ENCODE measurements at regions not wholly inside any gene's neighbourhood (a gene's known extent, or its start where the extent isn't known, plus 50 kb on each side); places are given as distances from the start of the nearest gene placed in this dataset.

DNA sequence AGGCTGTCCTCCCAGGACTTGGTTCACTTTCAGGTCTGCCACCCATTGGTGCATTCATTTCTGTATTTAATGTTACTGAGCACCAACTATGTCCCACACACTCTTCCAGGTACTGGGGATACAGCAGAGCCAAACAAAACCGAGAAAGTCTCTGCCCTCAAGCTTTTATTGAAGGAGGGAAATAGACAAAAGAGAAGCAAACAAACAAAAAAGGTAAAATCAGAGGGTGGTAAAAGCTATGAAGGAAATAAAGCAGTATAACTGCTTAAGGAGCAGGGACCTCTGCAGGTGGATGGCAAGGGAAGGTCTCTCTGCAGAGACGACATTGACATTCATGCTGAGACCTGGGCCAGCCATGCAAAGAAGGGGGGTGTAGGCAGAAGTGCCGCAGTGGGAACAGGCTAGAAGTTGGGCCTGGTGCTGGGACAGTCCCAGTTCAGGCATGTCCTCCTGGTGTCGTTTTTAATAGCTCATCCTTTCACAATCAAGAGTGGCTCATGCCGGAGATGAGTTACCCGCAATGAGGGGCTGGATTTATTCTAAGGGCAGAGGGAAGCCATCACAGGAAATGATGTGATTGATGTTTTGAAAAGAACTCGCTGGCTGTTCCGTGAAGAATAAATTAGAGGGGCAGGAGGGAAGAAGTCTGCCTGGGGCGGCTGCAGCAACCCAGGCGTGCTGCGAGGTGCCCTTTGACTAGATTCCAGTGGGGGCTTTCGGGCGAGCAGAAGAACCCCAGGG is 72.8 kb downstream of the IRF2BPL start:
- FAIRE-seq (no peak), DNase-seq (ENCODE audit: insufficient read length, low spot score) (no peak)
- no peak for TF ChIP-seq POLR2A (IDR thresholded peaks at IDR 0.05; ENCODE audit: low read depth, low read length)

DNA sequence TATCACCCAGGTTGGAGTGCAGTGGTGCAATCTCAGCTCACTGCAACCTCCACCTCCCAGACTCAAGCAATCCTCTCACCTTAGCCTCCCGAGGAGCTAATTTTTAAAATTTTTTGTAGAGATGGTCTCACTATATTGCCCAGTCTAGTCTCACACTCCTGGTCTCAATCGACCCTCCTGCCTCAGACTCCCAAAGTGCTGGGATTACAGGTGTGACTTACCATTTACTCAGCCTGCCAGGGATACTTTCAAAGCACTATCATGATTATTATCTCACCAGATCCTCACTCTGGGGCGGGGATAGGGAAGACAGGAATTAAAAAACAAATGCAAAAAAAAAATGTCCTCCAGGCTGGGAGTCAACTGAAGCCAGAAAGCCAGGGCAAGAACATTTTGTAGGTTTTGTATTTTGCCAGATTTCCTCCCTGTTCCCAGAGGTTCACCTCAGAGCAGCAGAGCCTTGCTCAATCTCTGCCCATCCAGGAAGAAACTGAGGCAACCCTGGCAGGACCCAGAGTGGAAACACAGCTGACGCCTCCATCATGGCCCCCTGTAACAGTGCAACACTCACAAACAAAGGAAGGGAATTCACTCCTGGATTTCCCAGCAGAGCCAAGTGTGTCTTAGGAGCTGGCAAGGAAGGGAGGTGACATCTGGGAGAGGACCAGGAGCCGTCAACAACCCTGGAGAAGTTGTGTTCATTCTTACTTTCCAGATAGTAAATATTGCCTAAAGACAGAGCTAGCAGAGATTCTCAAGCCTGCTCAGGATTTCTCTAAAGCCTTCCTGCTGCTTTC is 73.9 kb downstream of the IRF2BPL start:
- FAIRE-seq (no peak), DNase-seq (ENCODE audit: insufficient read length, low spot score) (no peak)
- no peak for TF ChIP-seq POLR2A (IDR thresholded peaks at IDR 0.05; ENCODE audit: low read depth, low read length)

DNA sequence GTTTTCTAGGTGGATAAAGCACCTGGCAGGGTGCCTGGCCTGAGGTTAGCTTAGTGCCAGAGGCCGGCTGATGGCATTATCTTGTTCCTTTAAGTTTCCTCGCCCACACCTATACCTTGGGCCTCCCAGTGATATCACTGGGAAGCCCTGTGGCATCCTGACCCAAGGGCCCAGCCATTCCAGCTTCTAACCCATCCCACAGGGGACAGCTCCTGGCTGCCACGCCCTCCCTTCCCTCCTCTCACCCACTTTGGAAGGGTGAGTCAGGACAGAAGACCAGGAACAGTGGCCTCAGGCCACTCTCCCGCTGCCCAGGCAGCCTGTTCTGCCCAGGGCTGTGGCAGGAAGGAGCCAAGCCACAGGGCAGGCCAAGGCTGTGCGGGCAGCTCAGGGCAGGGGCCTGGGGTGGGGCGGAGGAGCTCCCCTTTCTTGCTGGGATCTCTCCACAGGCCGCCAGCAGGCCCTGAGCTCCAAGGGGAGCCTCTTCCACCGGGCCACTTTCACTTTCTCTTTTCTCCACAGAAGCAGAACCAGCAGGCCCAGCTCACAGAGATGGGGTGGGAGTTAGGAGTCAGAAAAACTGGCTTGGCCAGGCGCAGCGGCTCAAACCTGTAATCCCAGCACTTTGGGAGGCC is 75.1 kb downstream of the IRF2BPL start:
- DNase-seq (ENCODE audit: insufficient read length, low spot score), result peak; percentile 78
- TF ChIP-seq POLR2A (IDR thresholded peaks at IDR 0.05; ENCODE audit: low read depth, low read length), result peak; percentile 65
- FAIRE-seq, result peak; percentile 76

DNA sequence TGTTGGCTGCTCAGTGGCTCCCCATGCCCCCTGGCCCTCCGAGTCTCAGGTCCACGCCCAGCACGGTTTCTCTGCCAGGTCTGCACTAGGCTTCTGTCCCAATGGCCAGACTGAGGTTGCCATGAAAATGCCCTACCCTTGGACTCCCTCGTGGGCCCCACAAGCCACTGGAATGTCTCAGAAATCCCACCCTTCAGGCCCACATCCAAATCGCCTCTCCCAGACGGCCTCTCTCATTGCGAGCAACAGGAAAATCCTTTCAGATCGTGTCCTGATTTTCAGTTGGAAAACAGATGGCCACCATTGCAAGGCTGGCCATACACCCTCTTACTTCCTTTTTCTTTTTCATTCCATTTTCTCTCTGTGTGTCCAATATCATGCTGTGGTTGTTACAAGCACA is 77.3 kb downstream of the IRF2BPL start:
- FAIRE-seq, result no peak
- DNase-seq (ENCODE audit: insufficient read length, low spot score), result no peak
- no peak for TF ChIP-seq POLR2A (IDR thresholded peaks at IDR 0.05; ENCODE audit: low read depth, low read length)

DNA sequence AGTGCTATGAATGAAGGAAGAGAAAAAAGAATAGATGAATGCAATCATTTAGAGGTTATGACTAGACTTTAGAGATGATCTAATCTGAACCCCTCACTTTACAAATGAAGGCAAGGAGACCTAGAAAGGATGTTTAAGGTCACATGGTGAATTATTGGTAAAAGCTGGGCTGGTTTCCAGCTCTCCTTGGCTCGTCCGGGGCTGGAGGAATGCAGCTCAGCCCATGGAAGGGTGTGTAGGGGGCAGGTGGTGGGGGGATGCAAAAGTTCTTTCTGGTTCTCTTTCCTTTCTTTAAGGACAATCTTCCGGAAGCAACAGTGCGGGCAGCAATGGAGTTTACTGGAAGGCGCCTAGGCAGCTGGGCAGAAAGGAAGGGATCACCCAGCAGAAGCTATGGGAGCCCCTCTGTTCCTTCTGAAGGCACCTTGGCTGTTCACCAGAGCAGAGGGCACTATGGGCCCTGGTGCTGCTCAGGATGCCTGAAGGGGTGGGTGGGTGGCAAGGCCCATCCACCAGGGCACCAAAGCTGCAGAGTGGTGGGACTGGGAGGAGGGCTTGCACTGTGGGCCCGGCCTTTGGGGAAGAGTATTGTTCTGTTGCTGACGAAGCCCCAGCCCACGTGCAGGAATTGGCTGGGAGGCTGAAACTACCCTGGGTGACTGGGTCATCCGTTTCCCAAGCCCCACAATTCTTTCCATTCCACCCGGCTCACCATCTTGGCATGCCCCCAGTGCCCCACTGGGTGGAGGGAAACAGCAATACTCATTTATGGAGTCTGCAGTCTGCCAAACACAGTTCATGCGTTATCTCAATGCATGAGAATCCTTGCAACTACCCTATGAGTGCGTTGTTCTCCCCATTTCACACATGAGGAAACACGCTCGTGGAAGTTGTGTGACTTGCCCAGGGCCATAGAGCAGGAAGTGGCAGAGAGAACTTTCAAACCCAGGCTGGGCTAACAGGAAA is 78.2 kb downstream of the IRF2BPL start:
- no peak for TF ChIP-seq POLR2A (IDR thresholded peaks at IDR 0.05; ENCODE audit: low read depth, low read length)
- FAIRE-seq, result no peak

DNA sequence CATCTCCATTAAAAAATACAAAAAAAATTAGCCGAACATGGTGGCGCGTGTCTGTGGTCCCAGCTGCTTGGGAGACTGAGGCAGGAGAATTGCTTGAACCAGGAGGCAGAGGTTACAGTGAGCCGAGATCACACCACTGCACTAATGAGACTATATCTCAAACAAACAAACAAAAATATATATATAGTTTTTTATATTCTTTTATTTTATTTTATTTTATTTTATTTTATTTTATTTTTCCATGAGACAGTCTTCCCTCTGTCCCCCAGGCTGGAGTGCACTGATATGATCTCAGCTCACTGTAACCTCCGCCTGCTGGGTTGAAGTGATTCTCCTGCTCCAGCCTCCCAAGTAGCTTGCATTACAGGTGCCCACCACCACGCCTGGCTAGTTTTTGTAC is 79.5 kb downstream of the IRF2BPL start:
- DNase-seq (ENCODE audit: insufficient read length, low spot score) (no peak), FAIRE-seq (no peak)
- no peak for TF ChIP-seq POLR2A (IDR thresholded peaks at IDR 0.05; ENCODE audit: low read depth, low read length)

More for the DNA sequence above, 78.2 kb downstream of the IRF2BPL start:
- DNase-seq (ENCODE audit: insufficient read length, low spot score), result no peak

DNA sequence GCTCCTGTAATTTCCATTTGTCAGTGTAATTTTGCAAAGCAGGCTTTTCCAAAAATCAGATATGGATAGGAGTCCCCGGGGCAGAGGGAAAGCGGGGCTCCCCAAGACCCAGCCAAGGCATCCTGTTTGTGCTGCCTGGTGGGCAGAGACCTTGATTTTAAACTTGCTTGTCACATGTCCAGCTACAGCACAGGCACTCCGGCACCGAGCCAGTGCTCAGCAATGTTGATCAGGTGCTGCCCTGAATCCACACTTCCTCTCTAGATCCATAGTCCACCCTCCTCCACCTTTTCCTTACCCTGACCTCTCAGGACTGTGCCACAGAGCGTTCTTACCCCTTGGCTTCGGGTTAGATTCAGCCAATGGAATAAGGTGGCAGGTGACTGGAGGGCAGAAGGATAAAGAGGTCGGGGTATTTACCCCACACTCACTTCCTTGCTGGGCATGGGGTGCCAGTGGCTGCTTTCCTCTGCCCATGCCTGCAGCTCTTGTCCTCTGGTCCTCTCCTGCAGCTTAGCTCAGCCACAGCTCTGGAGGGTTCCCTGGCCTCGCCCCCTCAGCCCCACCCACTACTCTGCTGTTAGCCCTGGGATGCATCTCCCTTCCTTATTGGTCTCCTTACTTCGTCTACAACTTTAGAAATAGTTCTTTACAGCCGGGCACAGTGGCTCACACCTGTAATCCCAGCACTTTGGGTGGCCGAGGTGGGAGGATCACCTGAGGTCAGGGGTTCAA is 80.1 kb downstream of the IRF2BPL start:
- FAIRE-seq, result no peak
- DNase-seq (ENCODE audit: insufficient read length, low spot score), result no peak
- no peak for TF ChIP-seq POLR2A (IDR thresholded peaks at IDR 0.05; ENCODE audit: low read depth, low read length)

DNA sequence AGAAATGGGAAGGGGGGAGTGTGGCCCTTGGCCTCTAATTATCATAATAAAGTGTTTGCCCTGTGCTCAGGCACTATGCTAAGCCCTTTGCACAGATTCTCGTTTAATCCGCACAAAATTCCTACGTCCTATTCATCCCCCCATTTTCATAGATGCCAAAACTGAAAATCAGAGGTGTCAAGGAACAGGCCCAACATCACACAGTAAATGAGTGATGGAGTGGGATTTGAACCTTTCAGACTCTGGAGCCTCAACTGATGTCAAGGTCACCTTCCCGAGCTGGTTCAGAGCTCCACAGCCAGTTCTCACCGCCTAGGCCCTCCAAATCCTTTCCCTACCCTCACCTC is 80.7 kb downstream of the IRF2BPL start:
- FAIRE-seq (no peak), DNase-seq (ENCODE audit: insufficient read length, low spot score) (no peak)
- no peak for TF ChIP-seq POLR2A (IDR thresholded peaks at IDR 0.05; ENCODE audit: low read depth, low read length)

DNA sequence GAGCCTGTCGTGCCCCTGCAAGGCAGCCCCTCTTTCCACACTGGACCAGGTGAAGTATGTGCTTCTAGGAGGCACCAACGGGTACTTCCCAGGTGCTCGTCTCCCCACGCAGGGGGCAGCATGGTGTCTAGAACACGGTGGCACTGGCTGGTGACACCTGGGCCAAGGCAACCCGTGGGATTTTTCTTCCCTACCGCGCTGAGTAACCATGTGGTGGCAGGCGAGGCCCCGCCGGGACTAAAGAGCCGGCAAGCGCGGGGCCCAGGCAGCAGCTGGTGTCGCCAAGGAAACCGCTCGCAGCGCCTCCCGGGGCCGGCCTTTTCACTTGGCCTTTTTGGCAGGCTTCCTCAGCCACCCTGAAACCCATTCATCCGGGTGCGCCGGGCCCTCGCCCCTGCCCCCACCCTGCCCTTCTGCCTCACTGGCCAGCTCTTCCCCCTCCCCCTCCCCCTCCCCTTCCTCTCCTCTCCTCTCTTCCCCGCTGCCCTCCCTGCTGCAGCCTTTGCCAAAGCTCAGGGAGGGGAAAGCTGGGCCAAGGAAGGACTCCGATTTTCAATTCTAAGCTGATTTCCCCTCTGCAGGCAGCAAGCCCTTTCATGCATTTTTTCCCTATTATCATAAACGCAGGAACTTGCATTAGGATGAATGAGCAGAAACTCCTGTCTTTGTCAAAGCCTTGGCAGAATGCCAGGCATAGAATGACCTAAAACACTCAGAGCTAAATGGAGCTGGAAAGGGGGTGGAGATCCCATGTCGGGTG is 81.2 kb downstream of the IRF2BPL start:
- DNase-seq (ENCODE audit: insufficient read length, low spot score) (peak; percentile 69), FAIRE-seq (no peak)
- no peak for TF ChIP-seq POLR2A (IDR thresholded peaks at IDR 0.05; ENCODE audit: low read depth, low read length)

DNA sequence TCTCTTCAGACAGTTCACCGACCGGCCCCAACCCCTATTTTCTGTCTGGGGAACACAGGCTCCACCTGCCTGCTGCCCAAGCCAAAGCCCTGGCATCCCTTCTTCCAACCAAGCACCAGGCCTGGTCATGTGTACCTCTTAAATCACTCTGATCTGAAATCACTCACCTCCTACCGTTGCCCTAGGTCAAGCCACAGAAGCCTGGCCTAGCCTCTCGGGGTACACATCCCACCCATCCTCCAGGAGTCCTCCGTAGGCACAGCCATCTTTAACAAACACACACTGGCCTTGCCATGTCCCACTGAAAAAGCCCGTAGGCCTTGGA is 81.8 kb downstream of the IRF2BPL start:
- no peak for TF ChIP-seq POLR2A (IDR thresholded peaks at IDR 0.05; ENCODE audit: low read depth, low read length)
- FAIRE-seq (no peak), DNase-seq (ENCODE audit: insufficient read length, low spot score) (no peak)

DNA sequence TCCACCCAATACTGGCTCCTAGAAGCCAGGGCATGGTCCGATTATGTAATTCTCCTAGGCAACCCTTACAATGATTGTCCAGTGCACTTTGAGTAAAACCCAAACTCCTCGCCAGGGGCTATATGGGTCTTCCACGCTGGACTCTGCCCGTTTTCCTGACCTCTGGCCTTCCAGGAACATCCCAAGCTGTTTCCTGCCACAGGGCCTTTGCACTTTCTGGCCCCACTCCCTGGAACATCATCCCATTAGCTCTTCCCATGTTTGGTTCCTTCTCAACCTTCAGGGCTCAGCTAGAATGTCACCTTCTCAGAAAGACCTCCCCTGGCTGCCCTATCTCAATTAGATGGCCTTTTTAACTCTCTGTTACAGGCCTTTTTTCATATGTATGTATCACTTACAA is 85.4 kb downstream of the IRF2BPL start:
- FAIRE-seq (no peak), DNase-seq (ENCODE audit: insufficient read length, low spot score) (no peak)
- no peak for TF ChIP-seq POLR2A (IDR thresholded peaks at IDR 0.05; ENCODE audit: low read depth, low read length)

Measured in H54 (cell line).